NCI-H146 (cell line): ENCODE measurements at regions not wholly inside any gene's neighbourhood (a gene's known extent, or its start where the extent isn't known, plus 50 kb on each side); places are given as distances from the start of the nearest gene placed in this dataset.
"Not testable (repeated sequence)": the region's sequence is repeated elsewhere in the genome, so short reads cannot be mapped to it uniquely, and the experiment has no call there.

Source experiments
- DNase-seq: peaks from one replicate; lab custom pipeline; 2025; lab: John Stamatoyannopoulos, UW

- no peak for DNase-seq
These were observed 186.4 kb upstream of the ERCC4 start for GRCh38 chr16:13733561-13733960.

- DNase-seq: not testable (repeated sequence)
These were observed 180.2 kb upstream of the ERCC4 start for GRCh38 chr16:13739621-13740373.

DNA sequence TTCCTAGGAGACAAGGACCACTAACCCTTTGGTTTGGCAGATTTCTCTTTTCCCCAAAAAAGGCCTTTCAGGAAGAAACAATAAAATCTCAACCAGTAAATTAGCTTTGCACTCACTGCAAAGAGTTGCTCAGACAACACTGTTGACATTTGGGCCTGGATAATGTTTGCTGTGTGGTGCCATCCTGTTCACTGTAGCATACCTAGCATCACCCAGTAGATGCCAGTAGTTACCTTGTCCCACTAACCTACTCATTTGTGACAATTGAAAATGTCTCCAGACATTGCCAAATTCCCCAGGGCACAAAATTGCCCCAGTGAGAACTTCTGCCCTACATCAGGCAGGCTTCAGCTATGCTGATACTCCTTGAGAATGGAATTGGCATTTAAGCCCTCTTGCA is 177.0 kb upstream of the ERCC4 start:
- DNase-seq: no peak

DNA sequence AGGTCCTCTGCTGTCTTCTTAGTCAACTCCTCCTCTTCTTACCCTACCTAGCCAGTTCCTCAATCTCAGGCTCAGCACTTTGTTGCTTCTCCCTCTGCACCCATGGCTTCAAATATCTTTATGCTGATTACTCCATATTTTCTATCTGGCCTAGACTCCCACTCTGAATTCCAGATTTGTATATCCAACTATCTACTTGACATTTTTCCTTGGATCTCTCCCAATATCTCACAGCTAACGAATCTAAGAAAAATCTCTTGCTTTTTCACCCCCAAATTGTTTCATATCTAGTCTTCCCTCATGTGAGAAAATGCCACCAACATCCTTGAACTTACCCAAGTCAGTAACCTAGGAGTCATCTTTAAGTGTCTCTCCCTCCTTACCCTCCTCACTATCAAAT is 176.4 kb upstream of the ERCC4 start:
- DNase-seq: no peak

- DNase-seq: no peak
These were observed 163.4 kb upstream of the ERCC4 start for GRCh38 chr16:13756411-13757140.

DNA sequence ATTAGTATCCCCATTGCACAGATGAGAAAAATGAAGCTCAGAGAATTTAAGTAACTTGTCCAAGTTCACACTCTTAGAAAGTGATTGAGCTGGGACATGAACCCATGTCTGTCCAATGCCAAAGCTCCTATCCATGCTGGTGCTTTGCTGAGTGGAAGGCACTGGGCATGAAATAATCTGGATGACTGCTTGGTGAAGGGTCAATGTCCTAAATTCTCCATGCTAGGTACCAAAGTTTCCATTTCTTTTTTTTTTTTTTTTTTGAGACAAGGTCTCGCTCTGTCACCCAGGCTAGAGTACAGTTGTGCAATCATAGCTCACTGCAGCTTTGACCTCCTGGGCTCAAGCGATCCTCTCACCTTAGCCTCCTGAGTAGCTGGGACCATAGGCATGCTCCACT is 153.6 kb upstream of the ERCC4 start:
- no peak for DNase-seq

GRCh38 chr16:13767215-13767614 is 152.7 kb upstream of the ERCC4 start:
- DNase-seq: no peak

GRCh38 chr16:13768471-13768870 is 151.5 kb upstream of the ERCC4 start:
- no peak for DNase-seq

DNA sequence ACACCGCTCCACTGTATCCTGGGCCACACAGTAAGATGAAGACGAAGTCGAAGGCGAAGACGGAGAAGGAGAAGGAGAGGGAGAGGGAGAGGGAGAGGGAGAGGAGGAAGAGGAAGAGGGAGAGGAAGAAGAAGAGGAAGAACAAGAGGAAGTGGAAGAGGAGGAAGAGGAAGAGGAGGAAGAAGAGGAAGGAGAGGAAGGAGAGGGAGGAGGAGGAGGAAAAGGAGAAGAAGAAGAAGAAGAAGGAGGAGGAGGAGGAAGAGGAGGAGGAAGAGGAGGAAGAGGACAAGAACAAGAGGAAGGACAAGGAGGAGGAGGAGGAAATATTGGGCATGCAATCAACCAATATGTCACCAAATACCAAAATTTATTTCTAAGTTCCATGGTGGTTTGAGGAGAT is 149.5 kb upstream of the ERCC4 start:
- no peak for DNase-seq

- DNase-seq: no peak
These were observed 147.2 kb upstream of the ERCC4 start for GRCh38 chr16:13772782-13773181.

- peak; percentile 76 for DNase-seq
These were observed 140.3 kb upstream of the ERCC4 start for GRCh38 chr16:13779676-13780075.

DNA sequence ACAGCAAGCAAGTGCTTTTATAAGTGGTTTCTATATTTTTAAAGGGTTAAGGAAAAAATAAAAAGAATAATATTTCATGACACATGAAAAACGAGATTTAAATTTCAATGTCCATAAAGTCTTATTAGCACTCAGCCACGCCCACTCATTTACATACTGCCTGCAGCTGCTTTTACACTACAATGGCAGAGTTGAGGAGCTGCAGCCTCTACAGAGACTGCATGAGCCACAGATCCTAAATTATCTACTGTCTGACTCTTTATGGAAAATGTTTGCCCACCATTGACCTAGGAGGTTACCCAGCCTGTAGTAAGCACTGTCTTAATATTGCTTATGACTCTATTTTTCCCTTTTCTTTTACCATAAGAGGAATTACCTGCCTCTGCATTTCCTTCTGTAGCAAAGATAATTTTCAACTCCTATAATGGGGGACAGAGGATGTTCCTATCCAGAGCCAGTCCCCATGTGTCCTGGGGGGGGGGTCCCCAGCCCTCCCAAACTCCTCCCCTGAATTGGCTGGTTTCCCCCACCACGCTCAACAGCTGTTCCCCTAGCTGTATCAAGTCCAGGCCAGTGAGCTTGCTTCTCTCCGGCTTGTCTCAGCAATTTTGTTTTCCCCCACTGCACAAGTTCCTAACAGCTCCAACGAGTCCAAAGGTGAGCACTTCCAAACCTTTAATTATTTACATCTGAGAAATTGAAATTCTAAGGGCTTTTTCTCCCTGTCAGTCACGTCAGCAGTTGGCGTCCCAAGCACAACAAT is 139.4 kb upstream of the ERCC4 start:
- no peak for DNase-seq

- no peak for DNase-seq
These were observed 138.8 kb upstream of the ERCC4 start for GRCh38 chr16:13781169-13781564.

- DNase-seq: no peak
These were observed 138.2 kb upstream of the ERCC4 start for GRCh38 chr16:13781575-13782338.

- DNase-seq: no peak
These were observed 128.9 kb upstream of the ERCC4 start for GRCh38 chr16:13791095-13791494.

- no peak for DNase-seq
These were observed 126.0 kb upstream of the ERCC4 start for GRCh38 chr16:13793841-13794409.

- DNase-seq: no peak
These were observed 124.8 kb upstream of the ERCC4 start for GRCh38 chr16:13795131-13795530.

- no peak for DNase-seq
These were observed 122.2 kb upstream of the ERCC4 start for GRCh38 chr16:13797718-13798117.

DNA sequence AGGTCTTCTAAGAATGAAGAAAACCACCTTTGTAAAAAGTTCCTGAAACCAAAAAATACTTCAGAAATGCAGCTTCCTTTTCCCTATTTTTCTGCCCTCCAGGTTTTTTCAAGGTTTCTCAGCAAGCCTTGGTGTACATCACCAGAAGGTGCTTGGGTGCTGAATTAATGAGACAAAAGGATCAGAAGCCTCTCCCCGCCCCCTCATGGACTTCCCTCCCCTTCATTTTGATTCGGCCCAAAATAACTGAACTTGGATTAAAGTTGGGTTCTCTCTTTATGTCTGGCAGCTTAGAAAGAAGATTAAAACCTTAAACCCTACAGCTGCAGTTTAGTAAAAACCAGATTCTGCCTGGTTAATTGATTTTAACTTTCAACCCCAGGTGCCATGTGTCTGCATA is 121.7 kb upstream of the ERCC4 start:
- DNase-seq: no peak

- no peak for DNase-seq
These were observed 116.0 kb upstream of the ERCC4 start for GRCh38 chr16:13803974-13804373.

DNA sequence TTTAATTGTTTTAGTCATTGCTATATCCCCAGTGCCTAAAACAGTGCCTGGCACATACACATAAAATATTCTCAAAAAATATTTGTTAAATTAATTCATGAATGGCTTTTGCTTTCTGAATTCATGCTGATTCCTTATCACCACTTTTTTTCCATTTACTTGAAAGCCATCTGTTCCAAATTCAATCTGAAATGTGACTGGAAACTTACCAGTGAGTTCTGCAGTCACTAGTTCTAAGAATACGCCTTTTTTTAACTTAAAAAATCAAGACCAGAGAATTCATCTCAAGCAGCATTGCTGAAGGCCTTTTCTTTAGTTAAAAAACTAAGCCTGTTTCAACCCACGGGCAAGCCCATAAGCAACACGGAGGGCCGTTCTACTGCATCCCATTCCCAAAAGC is 114.0 kb upstream of the ERCC4 start:
- no peak for DNase-seq

- no peak for DNase-seq
These were observed 113.3 kb upstream of the ERCC4 start for GRCh38 chr16:13806671-13807070.
